ENCODE measurements at regions not wholly inside any gene's neighbourhood (a gene's known extent, or its start where the extent isn't known, plus 50 kb on each side); places are given as distances from the start of the nearest gene placed in this dataset.

DNA sequence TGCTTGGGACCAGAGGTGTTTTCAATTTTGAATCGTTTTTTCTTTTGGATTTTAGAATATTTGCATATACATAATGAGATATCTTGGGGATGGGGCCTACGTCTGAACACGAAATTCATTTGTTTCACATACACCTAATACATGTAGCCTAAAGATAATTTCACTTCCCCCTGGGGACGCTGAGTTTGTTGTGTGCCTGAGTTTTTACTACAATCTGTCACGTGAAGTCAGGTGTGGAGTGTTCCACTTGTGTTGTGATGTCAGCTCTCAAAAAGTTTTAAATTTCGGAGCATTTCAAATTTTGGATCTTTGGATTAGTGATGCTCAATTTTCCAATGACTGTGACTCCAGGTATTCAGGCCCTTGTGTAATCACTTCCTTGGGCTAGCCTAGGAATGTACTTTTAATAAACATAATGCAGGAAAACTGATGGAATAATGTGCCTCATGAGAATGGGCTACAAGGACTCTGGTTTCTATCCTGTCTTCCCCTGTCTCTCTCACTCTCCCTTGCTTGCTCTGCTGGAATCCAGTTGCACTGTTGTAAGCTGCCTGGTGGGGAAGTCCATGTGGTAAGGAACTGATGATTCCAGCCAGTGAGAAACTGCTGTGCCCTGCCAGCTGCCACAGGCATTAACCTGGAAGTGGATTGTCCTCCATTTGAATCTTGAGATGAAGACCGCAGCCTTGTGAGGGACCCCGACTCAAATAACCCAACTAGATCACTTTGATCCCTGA is 403.8 kb downstream of the SHISA9 start:
- WGBS, 2 donors: 83 to 84% methylated on average over 8 of the region's 8 CpGs
- H3K36me3 ChIP-seq (ENCODE audit: low read depth, missing control alignments): no peaks in the 10 kb centered on the region

DNA sequence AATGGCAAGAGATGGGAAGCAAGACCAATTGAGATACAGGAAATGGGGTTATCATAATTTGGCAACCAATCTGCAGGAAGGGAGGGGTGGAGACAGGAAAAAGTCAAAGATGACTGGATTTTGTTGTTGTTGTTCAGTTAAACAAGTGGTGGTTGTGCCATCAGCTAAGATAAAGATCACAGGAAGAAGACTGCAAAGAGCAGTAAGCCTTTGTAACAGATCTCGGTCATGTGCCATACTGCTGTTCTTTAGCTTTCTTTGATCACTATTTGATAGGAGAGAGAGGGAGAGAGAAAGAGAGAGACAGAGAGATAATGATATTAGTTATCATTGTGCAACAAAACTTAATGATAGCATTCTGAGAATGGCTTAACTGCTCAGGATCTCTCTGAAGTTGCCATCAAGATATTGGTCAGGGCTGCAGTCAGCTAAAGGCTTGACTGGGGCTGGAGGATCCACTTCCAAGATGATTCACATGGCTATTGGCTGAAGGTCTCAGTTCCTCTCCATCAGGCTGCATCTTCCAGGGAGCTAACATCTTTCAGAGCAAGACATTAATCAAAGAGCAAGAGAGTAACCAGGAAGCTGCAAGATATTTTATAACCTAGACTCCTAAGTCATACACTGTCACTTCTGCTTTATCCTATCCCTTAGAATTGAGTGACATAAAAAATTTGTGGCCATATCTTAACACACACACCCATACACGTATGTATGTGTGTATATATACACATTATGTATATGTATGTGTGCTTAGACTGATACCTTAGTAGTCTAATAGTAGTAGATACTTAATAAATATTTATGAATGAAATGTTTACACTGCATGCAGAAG is 405.0 kb downstream of the SHISA9 start:
- no peak for TF ChIP-seq POLR2A (IDR thresholded peaks at IDR 0.05)
- TF ChIP-seq, protein P1, sequence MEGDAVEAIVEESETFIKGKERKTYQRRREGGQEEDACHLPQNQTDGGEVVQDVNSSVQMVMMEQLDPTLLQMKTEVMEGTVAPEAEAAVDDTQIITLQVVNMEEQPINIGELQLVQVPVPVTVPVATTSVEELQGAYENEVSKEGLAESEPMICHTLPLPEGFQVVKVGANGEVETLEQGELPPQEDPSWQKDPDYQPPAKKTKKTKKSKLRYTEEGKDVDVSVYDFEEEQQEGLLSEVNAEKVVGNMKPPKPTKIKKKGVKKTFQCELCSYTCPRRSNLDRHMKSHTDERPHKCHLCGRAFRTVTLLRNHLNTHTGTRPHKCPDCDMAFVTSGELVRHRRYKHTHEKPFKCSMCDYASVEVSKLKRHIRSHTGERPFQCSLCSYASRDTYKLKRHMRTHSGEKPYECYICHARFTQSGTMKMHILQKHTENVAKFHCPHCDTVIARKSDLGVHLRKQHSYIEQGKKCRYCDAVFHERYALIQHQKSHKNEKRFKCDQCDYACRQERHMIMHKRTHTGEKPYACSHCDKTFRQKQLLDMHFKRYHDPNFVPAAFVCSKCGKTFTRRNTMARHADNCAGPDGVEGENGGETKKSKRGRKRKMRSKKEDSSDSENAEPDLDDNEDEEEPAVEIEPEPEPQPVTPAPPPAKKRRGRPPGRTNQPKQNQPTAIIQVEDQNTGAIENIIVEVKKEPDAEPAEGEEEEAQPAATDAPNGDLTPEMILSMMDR (IDR thresholded peaks at IDR 0.05): no peak
- DNase-seq: no peak
- no peak overlapping the region for H3K4me3 ChIP-seq
- 40 to 81% methylated on average over 2 of the region's 2 CpGs for WGBS, 2 donors
- intact Hi-C loops (cut with DNase I; ENCODE audit: low total_unique reads): no loop called here
- H3K27ac ChIP-seq: no peak overlapping the region
- no peaks in the 10 kb centered on the region for H3K4me1 ChIP-seq
- no peaks in the 10 kb centered on the region for H3K36me3 ChIP-seq (ENCODE audit: low read depth, missing control alignments)
- H3K27me3 ChIP-seq: no peaks in the 10 kb centered on the region
- H3K9me3 ChIP-seq: no peaks in the 10 kb centered on the region

More for the DNA sequence above, 403.8 kb downstream of the SHISA9 start:
- intact Hi-C loops (cut with DNase I; ENCODE audit: low total_unique reads): no loop called here
- DNase-seq: no peak
- TF ChIP-seq, protein P1 (IDR thresholded peaks at IDR 0.05): no peak
- no peak for TF ChIP-seq POLR2A (IDR thresholded peaks at IDR 0.05)
- no peak overlapping the region for H3K27ac ChIP-seq
- H3K9me3 ChIP-seq: no peaks in the 10 kb centered on the region
- H3K4me1 ChIP-seq: no peaks in the 10 kb centered on the region
- no peak overlapping the region for H3K4me3 ChIP-seq
- no peaks in the 10 kb centered on the region for H3K27me3 ChIP-seq

DNA sequence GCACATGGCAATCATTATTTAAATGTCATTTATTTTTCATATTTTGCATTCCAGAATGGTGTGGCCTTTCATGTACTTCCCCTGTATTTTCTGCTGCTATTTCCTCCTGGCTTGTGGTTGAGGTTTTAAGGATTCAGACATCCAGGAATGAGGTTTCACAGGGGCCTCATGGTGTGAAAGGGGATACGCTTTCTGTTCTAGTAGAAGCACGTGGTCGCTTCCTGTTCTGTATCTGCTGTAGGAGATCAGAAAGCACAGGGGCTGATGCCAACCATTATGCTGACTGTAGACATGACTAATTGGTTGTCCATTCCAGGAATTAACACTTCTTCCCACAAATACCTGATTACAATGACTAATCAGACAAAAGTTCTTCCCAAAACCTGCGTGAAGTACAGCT is 405.9 kb downstream of the SHISA9 start:
- no peak for DNase-seq
- Histone ChIP-seq H3K9me3 (no peaks in the 10 kb centered on the region), H3K27me3 (no peaks in the 10 kb centered on the region), H3K36me3 (ENCODE audit: low read depth, missing control alignments) (no peaks in the 10 kb centered on the region), H3K27ac (no peak overlapping the region), H3K4me3 (no peak overlapping the region), H3K4me1 (no peaks in the 10 kb centered on the region)
- TF ChIP-seq, protein P1 (IDR thresholded peaks at IDR 0.05): no peak
- no peak for TF ChIP-seq POLR2A (IDR thresholded peaks at IDR 0.05)
- 58 to 65% methylated on average over 4 of the region's 4 CpGs for WGBS, 2 donors
- intact Hi-C loops (cut with DNase I; ENCODE audit: low total_unique reads): no loop called here

DNA sequence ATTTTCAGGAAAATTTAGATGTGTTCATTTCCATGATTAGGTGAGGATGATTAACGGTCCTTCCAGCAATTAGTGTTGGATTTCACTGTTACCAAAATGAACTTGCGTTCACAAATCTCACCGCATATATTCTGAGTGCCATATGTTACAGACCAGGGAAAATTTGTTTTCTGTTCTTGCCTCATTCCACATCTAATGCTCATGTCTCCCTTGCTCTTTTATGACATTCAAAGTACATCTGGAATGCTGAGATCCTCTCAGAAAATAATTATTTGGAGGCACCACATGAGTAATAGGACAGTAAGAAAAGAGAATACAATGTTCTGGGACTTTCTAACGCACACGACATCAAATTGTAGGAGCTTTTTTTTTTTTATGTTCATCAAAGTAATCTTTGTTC is 406.5 kb downstream of the SHISA9 start:
- intact Hi-C loops (cut with DNase I; ENCODE audit: low total_unique reads): no loop called here

More for the DNA sequence above, 406.5 kb downstream of the SHISA9 start:
- Histone ChIP-seq H3K4me1 (no peaks in the 10 kb centered on the region), H3K36me3 (ENCODE audit: low read depth, missing control alignments) (no peaks in the 10 kb centered on the region), H3K27me3 (no peaks in the 10 kb centered on the region), H3K27ac (no peak overlapping the region), H3K9me3 (no peaks in the 10 kb centered on the region), H3K4me3 (no peak overlapping the region)
- 69 to 73% methylated on average over 5 of the region's 5 CpGs for WGBS, 2 donors
- no peak for TF ChIP-seq POLR2A (IDR thresholded peaks at IDR 0.05)
- TF ChIP-seq, protein P1 (IDR thresholded peaks at IDR 0.05): no peak
- no peak for DNase-seq
